Endothelial cell of umbilical vein (primary cell): ENCODE measurements at regions not wholly inside any gene's neighbourhood (a gene's known extent, or its start where the extent isn't known, plus 50 kb on each side); places are given as distances from the start of the nearest gene placed in this dataset.
A peak's percentile ranks its signal among the peaks of the same experiment; 100 is the strongest.

Experiments
- BruUV-seq: library from RNA; stranded (reverse); fragments of 400-500 nt; replicated peaks from 2 replicates; lab custom pipeline; 2021; lab: Mats Ljungman, UMichigan
- CTCF ChIA-PET: fragments of 300-600, 350-600 bp; sonication (Branson Sonifier 250); formaldehyde crosslinking; loops from one replicate; lab custom pipeline; 2021; ENCODE audit warnings: antibody characterized with exemption, inconsistent platforms; lab: Charles Lee
- POLR2A ChIA-PET: fragments of 300-600, 350-600 bp; sonication (Branson Sonifier 250); formaldehyde crosslinking; loops from one replicate; lab custom pipeline; 2021; ENCODE audit warnings: antibody characterized with exemption, inconsistent platforms; lab: Charles Lee
- DNase-seq: peaks from one replicate; pipeline ENCODE4 v3.0.0-alpha.2; 2011; ENCODE audit warnings: low read depth, low spot score
- FAIRE-seq: peaks from 2 replicates; lab custom pipeline; 2011; peaks lifted over from hg19 to GRCh38; lab: Jason Lieb, UNC
- H2AFZ ChIP-seq: 2 replicates; pipeline ENCODE4 v1.6.0; 2012; ENCODE audit warnings: low read depth, low read length, control low read depth, inconsistent platforms
- H3K27ac ChIP-seq: 2 replicates; pipeline ENCODE4 v1.5.1; 2011; ENCODE audit warnings: low read depth, mild to moderate bottlenecking, control low read depth, low read length, moderate library complexity; ENCODE audit not compliant: insufficient read depth
- H3K27me3 ChIP-seq, 2 experiments: 2 replicates each; pipeline versions ENCODE4 v1.6.0 to v1.6.1; 2011; ENCODE audit warnings: low read length in 2 of 2, mixed read lengths in 1 of 2; ENCODE audit not compliant: control insufficient read depth in 2 of 2, insufficient read depth in 2 of 2
- H3K36me3 ChIP-seq, 2 experiments: 2 replicates in 1 of 2; 3 replicates in 1 of 2; pipeline ENCODE4 v1.5.1; 2011; ENCODE audit warnings: low read length in 2 of 2, mild to moderate bottlenecking in 1 of 2, moderate library complexity in 1 of 2; ENCODE audit not compliant: control insufficient read depth in 2 of 2, insufficient read depth in 2 of 2; ENCODE audit errors: extremely low read depth in 1 of 2
- H3K4me1 ChIP-seq: 3 replicates; pipeline ENCODE4 v1.5.1; 2011; ENCODE audit warnings: mild to moderate bottlenecking, low read length; ENCODE audit not compliant: control insufficient read depth, insufficient read depth; ENCODE audit errors: extremely low read depth
- H3K4me2 ChIP-seq: 2 replicates; pipeline ENCODE4 v1.6.1; 2011; ENCODE audit warnings: low read length, control low read depth, mixed read lengths; ENCODE audit not compliant: insufficient read depth
- H3K4me3 ChIP-seq, 3 experiments: fragments of 200-600 bp in 1 of 3; sonication (generic), shearing (Covaris generic) in 1 of 3; replicated peaks in 1 of 3; 2 replicates each; pipeline ENCODE4 v1.5.1; 2011 to 2016; ENCODE audit warnings: control low read depth in 3 of 3, low read length in 3 of 3, mild to moderate bottlenecking in 2 of 3, inconsistent platforms in 1 of 3, low read depth in 1 of 3, moderate library complexity in 1 of 3; ENCODE audit not compliant: insufficient read depth in 1 of 3
- H3K79me2 ChIP-seq: 2 replicates; pipeline ENCODE4 v1.6.0; 2012; ENCODE audit warnings: low read length, inconsistent platforms; ENCODE audit not compliant: control insufficient read depth, insufficient read depth
- H3K9ac ChIP-seq: replicated peaks from 2 replicates; pipeline ENCODE3; 2011; ENCODE audit warnings: low read length, control low read depth; ENCODE audit not compliant: insufficient read depth; ENCODE audit errors: extremely low read depth
- H3K9me1 ChIP-seq: replicated peaks from 3 replicates; pipeline ENCODE4 v1.6.0; 2011; ENCODE audit warnings: mild to moderate bottlenecking, low read length; ENCODE audit not compliant: control insufficient read depth, insufficient read depth; ENCODE audit errors: extremely low read depth
- H3K9me3 ChIP-seq: replicated peaks from 2 replicates; pipeline ENCODE4 v1.5.1; 2012; ENCODE audit warnings: low read length, inconsistent platforms; ENCODE audit not compliant: control insufficient read depth, insufficient read depth
- H4K20me1 ChIP-seq: replicated peaks from 2 replicates; pipeline ENCODE3; 2011; ENCODE audit warnings: mild to moderate bottlenecking, low read length; ENCODE audit not compliant: control insufficient read depth, insufficient read depth; ENCODE audit errors: extremely low read depth
- EZH2 ChIP-seq: IDR thresholded peaks from 2 replicates; pipeline ENCODE4 v1.6.1; 2012; ENCODE audit warnings: borderline replicate concordance, low read depth, mild to moderate bottlenecking, moderate library complexity, low read length, inconsistent platforms; ENCODE audit not compliant: severe bottlenecking
- FOS ChIP-seq: IDR thresholded peaks from 2 replicates; pipeline ENCODE4 v1.6.1; 2011; ENCODE audit warnings: mild to moderate bottlenecking, low read length, moderate library complexity, borderline replicate concordance; ENCODE audit not compliant: insufficient read depth
- JUN ChIP-seq: IDR thresholded peaks from 2 replicates; pipeline ENCODE4 v1.6.1; 2011; ENCODE audit warnings: borderline replicate concordance, low read depth; ENCODE audit not compliant: insufficient read length, insufficient read depth
- POLR2A ChIP-seq: IDR thresholded peaks from 2 replicates; pipeline ENCODE4 v1.6.1; 2012; ENCODE audit warnings: low read depth, mild to moderate bottlenecking, control low read depth, low read length
- POLR2AphosphoS5 ChIP-seq: IDR thresholded peaks from 2 replicates; pipeline ENCODE4 v1.6.1; 2012; ENCODE audit warnings: low read depth, mild to moderate bottlenecking, control low read depth, low read length, moderate library complexity; ENCODE audit not compliant: insufficient read depth
- dilution Hi-C: fragments of 300-500 bp; cut with MboI; formaldehyde crosslinking; loops from one replicate; pipeline ENCODE4 v1.15.0; 2019; ENCODE audit warnings: low sequenced_read_pairs; ENCODE audit not compliant: extremely low pct_ligation_motif_present
- intact Hi-C: fragments of 100-400 bp; cut with micrococcal nuclease; formaldehyde crosslinking; loops from one replicate; pipeline ENCODE4 v1.10.0; 2022
- TF ChIP-seq, protein P1 (sequence below), 2 donors: IDR thresholded peaks; 1 replicate in 1 of 2; 2 replicates in 1 of 2; pipeline ENCODE4 v1.5.1; 2011; ENCODE audit warnings: low read length in 2 of 2, mild to moderate bottlenecking in 2 of 2, moderate library complexity in 2 of 2, control low read depth in 1 of 2, inconsistent platforms in 1 of 2, low read depth in 1 of 2; ENCODE audit not compliant: insufficient read depth in 1 of 2; ENCODE audit errors: extremely low read depth in 1 of 2

DNA sequence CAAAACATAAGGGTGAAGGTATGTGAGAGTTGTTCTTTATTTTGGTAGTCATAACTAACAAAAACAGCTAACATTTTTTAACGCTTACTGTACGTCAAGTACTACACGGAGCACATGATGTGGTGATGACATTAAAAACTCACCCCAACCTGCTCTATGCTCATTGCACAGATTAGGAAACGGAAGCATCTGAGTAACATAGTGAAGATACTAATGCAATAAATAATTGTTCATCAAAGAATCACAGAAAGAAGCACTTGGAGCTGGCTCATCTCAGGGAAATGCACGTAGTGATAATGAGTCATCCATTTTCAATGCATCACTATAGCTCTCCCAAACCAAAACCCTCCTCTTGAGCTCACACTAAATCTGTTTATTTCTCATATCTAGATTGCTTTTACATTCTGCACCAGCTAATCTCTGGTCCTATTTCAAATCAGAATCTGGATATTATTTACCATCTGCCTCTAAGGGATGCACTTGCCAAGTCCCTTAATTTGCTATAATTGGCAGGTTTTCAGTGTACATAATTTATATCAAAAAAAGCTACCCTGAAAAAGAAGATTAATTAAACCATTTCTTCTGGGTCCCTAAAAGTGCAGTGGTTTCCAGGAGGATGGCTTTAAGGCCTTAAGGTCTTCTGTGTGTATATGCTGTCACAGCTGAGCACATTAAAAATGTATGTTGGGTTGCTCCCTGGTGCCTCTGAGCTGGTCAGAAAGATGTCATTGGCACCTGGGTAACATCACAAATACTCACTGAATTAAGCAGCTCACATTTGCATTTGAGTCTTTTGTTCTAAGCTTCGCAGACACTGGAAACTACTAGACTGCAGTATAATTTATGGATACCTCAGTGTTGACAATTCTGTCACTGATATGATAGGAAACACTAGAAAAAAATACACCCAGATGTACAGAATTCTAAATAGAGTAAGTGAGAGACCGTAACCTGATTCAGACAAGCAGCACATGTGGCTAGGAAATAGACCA lies 677.4 kb upstream of the CITED2 start:
- dilution Hi-C loops, result no loop called here

More for the DNA sequence above, 677.4 kb upstream of the CITED2 start:
- Histone ChIP-seq H3K27ac (no peak overlapping the region), H3K79me2 (no peaks in the 10 kb centered on the region), H3K4me2 (no peak overlapping the region), H3K4me1 (peaks cover 7% of the 10 kb centered on the region), H4K20me1 (no peaks in the 10 kb centered on the region), H3K36me3 (no peaks in the 10 kb centered on the region), H3K9me3 (no peaks in the 10 kb centered on the region), H3K9ac (no peak overlapping the region), H2AFZ (no peak overlapping the region), H3K27me3 (no peaks in the 10 kb centered on the region), H3K4me3 (no peak overlapping the region), H3K9me1 (no peaks in the 10 kb centered on the region)
- CTCF ChIA-PET, result interaction anchor here (0.8 to 3.0 kb wide), 28 partner anchors 8 to 1512 kb away, joined by 3 to 49 read pairs (median 4); partner anchors contain the start of gene CITED2
- no TSS peak for BruUV-seq
- peak; percentile 41 for DNase-seq
- no peak for FAIRE-seq
- POLR2A ChIA-PET, result interaction anchor here (1.6 to 2.5 kb wide), 2 partner anchors 677 to 682 kb away, joined by 5 to 17 read pairs; partner anchors contain the start of gene CITED2
- no peak for TF ChIP-seq POLR2A
- TF ChIP-seq EZH2, result no peak
- TF ChIP-seq FOS, result peak; percentile 73
- peak; percentile 51 for TF ChIP-seq POLR2AphosphoS5
- TF ChIP-seq JUN, result peak; percentile 59
- TF ChIP-seq, protein P1, sequence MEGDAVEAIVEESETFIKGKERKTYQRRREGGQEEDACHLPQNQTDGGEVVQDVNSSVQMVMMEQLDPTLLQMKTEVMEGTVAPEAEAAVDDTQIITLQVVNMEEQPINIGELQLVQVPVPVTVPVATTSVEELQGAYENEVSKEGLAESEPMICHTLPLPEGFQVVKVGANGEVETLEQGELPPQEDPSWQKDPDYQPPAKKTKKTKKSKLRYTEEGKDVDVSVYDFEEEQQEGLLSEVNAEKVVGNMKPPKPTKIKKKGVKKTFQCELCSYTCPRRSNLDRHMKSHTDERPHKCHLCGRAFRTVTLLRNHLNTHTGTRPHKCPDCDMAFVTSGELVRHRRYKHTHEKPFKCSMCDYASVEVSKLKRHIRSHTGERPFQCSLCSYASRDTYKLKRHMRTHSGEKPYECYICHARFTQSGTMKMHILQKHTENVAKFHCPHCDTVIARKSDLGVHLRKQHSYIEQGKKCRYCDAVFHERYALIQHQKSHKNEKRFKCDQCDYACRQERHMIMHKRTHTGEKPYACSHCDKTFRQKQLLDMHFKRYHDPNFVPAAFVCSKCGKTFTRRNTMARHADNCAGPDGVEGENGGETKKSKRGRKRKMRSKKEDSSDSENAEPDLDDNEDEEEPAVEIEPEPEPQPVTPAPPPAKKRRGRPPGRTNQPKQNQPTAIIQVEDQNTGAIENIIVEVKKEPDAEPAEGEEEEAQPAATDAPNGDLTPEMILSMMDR (IDR thresholded peaks at IDR 0.05; ENCODE audit: extremely low read depth in 1 of 2, insufficient read depth in 1 of 2, low read depth in 1 of 2, low read length in 2 of 2), result no peak
- intact Hi-C loops, result loop anchor here (1.0 to 5.0 kb wide), 5 partner anchors 75 to 870 kb away; no protein-coding TSS in a partner anchor
